Astrocyte (in vitro differentiated cells and primary cell): ENCODE measurements at regions not wholly inside any gene's neighbourhood (a gene's known extent, or its start where the extent isn't known, plus 50 kb on each side); places are given as distances from the start of the nearest gene placed in this dataset.

Experiments used
- DNase-seq: peaks from one replicate; pipeline ENCODE4 v3.0.0-alpha.2; 2010; ENCODE audit warnings: low read depth
- FAIRE-seq: peaks from 2 replicates; lab custom pipeline; 2011; peaks lifted over from hg19 to GRCh38; lab: Jason Lieb, UNC
- H2AFZ ChIP-seq: 2 replicates; pipeline ENCODE4 v1.6.0; 2012; ENCODE audit warnings: low read depth, low read length, inconsistent platforms
- H3K27ac ChIP-seq: 2 replicates; pipeline ENCODE4 v1.5.1; 2011; ENCODE audit warnings: low read depth, low read length, inconsistent platforms
- H3K27me3 ChIP-seq: 2 replicates; pipeline ENCODE4 v1.6.0; 2011; ENCODE audit warnings: low read length, inconsistent platforms; ENCODE audit not compliant: insufficient read depth
- H3K36me3 ChIP-seq: 2 replicates; pipeline ENCODE4 v1.5.1; 2011; ENCODE audit warnings: low read length, inconsistent platforms; ENCODE audit not compliant: insufficient read depth
- H3K4me1 ChIP-seq: 2 replicates; pipeline ENCODE4 v1.5.1; 2011; ENCODE audit warnings: low read length, inconsistent platforms; ENCODE audit not compliant: insufficient read depth
- H3K4me2 ChIP-seq: 2 replicates; pipeline ENCODE4 v1.6.0; 2012; ENCODE audit warnings: low read length, inconsistent platforms
- H3K4me3 ChIP-seq: 2 replicates; pipeline ENCODE4 v1.5.1; 2011; ENCODE audit warnings: low read depth, mild to moderate bottlenecking, low read length, inconsistent platforms; ENCODE audit not compliant: insufficient read depth
- H3K79me2 ChIP-seq: 2 replicates; pipeline ENCODE4 v1.6.0; 2012; ENCODE audit warnings: mild to moderate bottlenecking, low read length, inconsistent platforms; ENCODE audit not compliant: insufficient read depth
- H3K9ac ChIP-seq: 2 replicates; pipeline ENCODE4 v1.6.0; 2012; ENCODE audit warnings: mild to moderate bottlenecking, low read length, inconsistent platforms
- H3K9me3 ChIP-seq: 2 replicates; pipeline ENCODE4 v1.5.1; 2012; ENCODE audit warnings: low read depth, mild to moderate bottlenecking, low read length, inconsistent platforms; ENCODE audit not compliant: insufficient read depth
- H4K20me1 ChIP-seq: 2 replicates; pipeline ENCODE4 v1.6.0; 2012; ENCODE audit warnings: low read length, inconsistent platforms; ENCODE audit not compliant: insufficient read depth
- H3K27ac Mint-ChIP-seq: one replicate; pipeline ENCODE4 v1.8.0; 2021; ENCODE audit warnings: mild to moderate bottlenecking, mixed read lengths; ENCODE audit not compliant: unreplicated experiment
- H3K27me3 Mint-ChIP-seq: one replicate; pipeline ENCODE4 v1.8.0; 2021; ENCODE audit warnings: low read depth, mixed read lengths; ENCODE audit not compliant: unreplicated experiment
- H3K36me3 Mint-ChIP-seq: one replicate; pipeline ENCODE4 v1.8.0; 2021; ENCODE audit warnings: low read depth, mixed read lengths; ENCODE audit not compliant: unreplicated experiment
- H3K4me1 Mint-ChIP-seq: one replicate; pipeline ENCODE4 v1.8.0; 2021; ENCODE audit warnings: low read depth, mixed read lengths; ENCODE audit not compliant: unreplicated experiment
- H3K4me3 Mint-ChIP-seq: one replicate; pipeline ENCODE4 v1.8.0; 2021; ENCODE audit warnings: mild to moderate bottlenecking, moderate library complexity, mixed read lengths; ENCODE audit not compliant: unreplicated experiment
- H3K9me3 Mint-ChIP-seq: one replicate; pipeline ENCODE4 v1.8.0; 2021; ENCODE audit warnings: mild to moderate bottlenecking, mixed read lengths; ENCODE audit not compliant: unreplicated experiment
- EZH2 ChIP-seq: IDR thresholded peaks from 2 replicates; pipeline ENCODE4 v1.6.1; 2012; ENCODE audit warnings: mild to moderate bottlenecking, low read length, inconsistent platforms; ENCODE audit not compliant: insufficient read depth
- TF ChIP-seq, protein P1 (sequence below): IDR thresholded peaks from 2 replicates; pipeline ENCODE4 v1.5.1; 2011; ENCODE audit warnings: low read depth, mild to moderate bottlenecking, inconsistent platforms, low read length, moderate library complexity; ENCODE audit not compliant: insufficient read depth

DNA sequence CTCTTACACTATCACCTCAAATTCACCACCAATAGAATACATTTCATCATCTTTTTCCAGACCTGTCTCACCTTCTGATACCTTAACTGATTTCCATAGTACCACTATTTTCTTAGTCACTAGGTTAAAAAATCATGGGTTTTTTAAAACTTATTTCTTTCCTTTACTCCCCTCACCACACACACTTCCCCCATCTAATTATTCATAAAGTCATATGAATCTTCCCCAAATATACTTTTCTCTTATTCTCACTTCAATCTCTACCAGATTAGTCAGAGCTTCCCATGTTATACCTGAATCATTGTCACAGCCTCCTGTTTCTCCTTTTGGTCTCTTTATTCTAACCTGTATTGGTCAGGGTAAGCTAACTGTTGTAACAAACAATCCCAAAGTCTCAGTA is 696.3 kb downstream of the BCL11A start:
- Histone ChIP-seq H3K4me2 (no peak overlapping the region), H3K4me1 (no peaks in the 10 kb centered on the region), H3K27me3 (no peaks in the 10 kb centered on the region), H2AFZ (no peak overlapping the region), H3K9ac (no peak overlapping the region), H3K27ac (no peak overlapping the region), H3K36me3 (no peaks in the 10 kb centered on the region), H3K9me3 (no peaks in the 10 kb centered on the region), H3K79me2 (no peaks in the 10 kb centered on the region), H4K20me1 (no peaks in the 10 kb centered on the region), H3K4me3 (no peak overlapping the region)
- no peak for TF ChIP-seq EZH2
- TF ChIP-seq, protein P1, sequence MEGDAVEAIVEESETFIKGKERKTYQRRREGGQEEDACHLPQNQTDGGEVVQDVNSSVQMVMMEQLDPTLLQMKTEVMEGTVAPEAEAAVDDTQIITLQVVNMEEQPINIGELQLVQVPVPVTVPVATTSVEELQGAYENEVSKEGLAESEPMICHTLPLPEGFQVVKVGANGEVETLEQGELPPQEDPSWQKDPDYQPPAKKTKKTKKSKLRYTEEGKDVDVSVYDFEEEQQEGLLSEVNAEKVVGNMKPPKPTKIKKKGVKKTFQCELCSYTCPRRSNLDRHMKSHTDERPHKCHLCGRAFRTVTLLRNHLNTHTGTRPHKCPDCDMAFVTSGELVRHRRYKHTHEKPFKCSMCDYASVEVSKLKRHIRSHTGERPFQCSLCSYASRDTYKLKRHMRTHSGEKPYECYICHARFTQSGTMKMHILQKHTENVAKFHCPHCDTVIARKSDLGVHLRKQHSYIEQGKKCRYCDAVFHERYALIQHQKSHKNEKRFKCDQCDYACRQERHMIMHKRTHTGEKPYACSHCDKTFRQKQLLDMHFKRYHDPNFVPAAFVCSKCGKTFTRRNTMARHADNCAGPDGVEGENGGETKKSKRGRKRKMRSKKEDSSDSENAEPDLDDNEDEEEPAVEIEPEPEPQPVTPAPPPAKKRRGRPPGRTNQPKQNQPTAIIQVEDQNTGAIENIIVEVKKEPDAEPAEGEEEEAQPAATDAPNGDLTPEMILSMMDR = no peak
- Mint-ChIP-seq H3K36me3 (no peaks in the 10 kb centered on the region), H3K4me3 (no peak overlapping the region), H3K4me1 (no peaks in the 10 kb centered on the region), H3K27ac (no peak overlapping the region), H3K9me3 (peaks cover 9% of the 10 kb centered on the region), H3K27me3 (peaks cover 6% of the 10 kb centered on the region)
- no peak for FAIRE-seq
- DNase-seq = no peak

DNA sequence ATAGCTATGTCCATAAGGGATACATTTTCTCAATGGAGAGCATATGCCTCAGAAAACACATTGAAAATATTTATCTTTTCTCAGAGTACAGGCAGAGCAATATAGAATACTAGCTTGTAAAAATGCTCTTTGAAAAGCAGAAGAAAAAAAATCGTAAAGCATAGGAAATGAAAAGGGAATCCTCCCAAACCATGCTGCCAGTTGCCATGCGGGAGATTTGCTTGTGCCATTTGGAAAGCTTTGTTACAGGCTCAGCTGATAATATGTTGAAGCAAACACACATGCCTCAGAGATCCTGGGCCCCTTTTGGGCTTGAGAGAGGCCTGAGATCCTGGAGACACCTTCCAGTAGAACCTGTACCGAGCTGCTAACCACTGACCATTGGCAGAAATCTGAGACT is 697.1 kb downstream of the BCL11A start:
- no peaks in the 10 kb centered on the region for H3K36me3 ChIP-seq
- TF ChIP-seq EZH2 = no peak
- TF ChIP-seq, protein P1 = no peak
- H3K27me3 ChIP-seq = no peaks in the 10 kb centered on the region
- H3K9ac ChIP-seq = no peak overlapping the region
- Mint-ChIP-seq H3K9me3 (peaks cover 5% of the 10 kb centered on the region), H3K4me1 (no peaks in the 10 kb centered on the region), H3K4me3 (no peak overlapping the region), H3K27ac (no peak overlapping the region), H3K36me3 (no peaks in the 10 kb centered on the region), H3K27me3 (peaks cover 6% of the 10 kb centered on the region)
- no peaks in the 10 kb centered on the region for H4K20me1 ChIP-seq
- H3K4me1 ChIP-seq = no peaks in the 10 kb centered on the region
- H3K79me2 ChIP-seq = no peaks in the 10 kb centered on the region
- no peak overlapping the region for H3K4me2 ChIP-seq
- no peak for FAIRE-seq
- H2AFZ ChIP-seq = no peak overlapping the region
- H3K4me3 ChIP-seq = no peak overlapping the region
- DNase-seq = no peak
- no peaks in the 10 kb centered on the region for H3K9me3 ChIP-seq
- H3K27ac ChIP-seq = no peak overlapping the region

DNA sequence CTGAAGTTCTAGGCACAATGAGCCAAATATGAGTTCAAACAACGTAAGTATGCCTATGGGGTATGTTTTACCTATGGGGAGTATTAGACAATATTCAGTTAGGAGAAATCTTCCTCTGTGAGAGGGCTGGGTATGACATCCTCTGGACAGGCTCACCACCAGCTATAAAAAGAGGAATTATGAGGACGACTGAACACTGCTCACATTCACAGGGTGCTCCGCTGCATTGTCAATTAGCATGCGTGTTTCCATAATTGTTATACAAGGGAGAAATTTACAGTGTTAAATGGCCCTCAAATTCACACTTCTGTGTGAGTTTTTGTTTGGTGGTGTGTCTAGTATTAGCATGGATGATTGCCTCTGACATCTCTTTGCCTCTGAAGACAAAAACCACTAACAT is 700.4 kb downstream of the BCL11A start:
- Mint-ChIP-seq H3K4me3 (no peak overlapping the region), H3K27ac (no peak overlapping the region), H3K4me1 (no peaks in the 10 kb centered on the region), H3K9me3 (no peaks in the 10 kb centered on the region), H3K27me3 (peaks cover 6% of the 10 kb centered on the region), H3K36me3 (no peaks in the 10 kb centered on the region)
- no peaks in the 10 kb centered on the region for H3K9me3 ChIP-seq
- no peaks in the 10 kb centered on the region for H3K36me3 ChIP-seq
- no peak overlapping the region for H3K4me2 ChIP-seq
- H3K27ac ChIP-seq = no peak overlapping the region
- no peak for FAIRE-seq
- H3K9ac ChIP-seq = no peak overlapping the region
- no peak for DNase-seq
- no peak overlapping the region for H2AFZ ChIP-seq
- no peaks in the 10 kb centered on the region for H3K27me3 ChIP-seq
- TF ChIP-seq, protein P1 = no peak
- TF ChIP-seq EZH2 = no peak
- no peak overlapping the region for H3K4me3 ChIP-seq
- no peaks in the 10 kb centered on the region for H3K79me2 ChIP-seq
- H4K20me1 ChIP-seq = no peaks in the 10 kb centered on the region
- H3K4me1 ChIP-seq = no peaks in the 10 kb centered on the region
